GM21529 (cell line): ENCODE measurements at regions not wholly inside any gene's neighbourhood (a gene's known extent, or its start where the extent isn't known, plus 50 kb on each side); places are given as distances from the start of the nearest gene placed in this dataset.
"Not testable (repeated sequence)": the region's sequence is repeated elsewhere in the genome, so short reads cannot be mapped to it uniquely, and the experiment has no call there.

Source experiments
- ATAC-seq: cut with Tn5 transposase; IDR thresholded peaks from one replicate; pipeline ENCODE4 v1.9.1; 2021; ENCODE audit not compliant: unreplicated experiment

- not testable (repeated sequence) for ATAC-seq
Observed at GRCh38 chr16:29222008-29222407, 184.5 kb downstream of the NPIPB11 start.

GRCh38 chr16:29221281-29221955 is 185.1 kb downstream of the NPIPB11 start:
- not testable (repeated sequence) for ATAC-seq

- not testable (repeated sequence) for ATAC-seq
Observed at GRCh38 chr16:29220647-29221191, 185.8 kb downstream of the NPIPB11 start.

DNA sequence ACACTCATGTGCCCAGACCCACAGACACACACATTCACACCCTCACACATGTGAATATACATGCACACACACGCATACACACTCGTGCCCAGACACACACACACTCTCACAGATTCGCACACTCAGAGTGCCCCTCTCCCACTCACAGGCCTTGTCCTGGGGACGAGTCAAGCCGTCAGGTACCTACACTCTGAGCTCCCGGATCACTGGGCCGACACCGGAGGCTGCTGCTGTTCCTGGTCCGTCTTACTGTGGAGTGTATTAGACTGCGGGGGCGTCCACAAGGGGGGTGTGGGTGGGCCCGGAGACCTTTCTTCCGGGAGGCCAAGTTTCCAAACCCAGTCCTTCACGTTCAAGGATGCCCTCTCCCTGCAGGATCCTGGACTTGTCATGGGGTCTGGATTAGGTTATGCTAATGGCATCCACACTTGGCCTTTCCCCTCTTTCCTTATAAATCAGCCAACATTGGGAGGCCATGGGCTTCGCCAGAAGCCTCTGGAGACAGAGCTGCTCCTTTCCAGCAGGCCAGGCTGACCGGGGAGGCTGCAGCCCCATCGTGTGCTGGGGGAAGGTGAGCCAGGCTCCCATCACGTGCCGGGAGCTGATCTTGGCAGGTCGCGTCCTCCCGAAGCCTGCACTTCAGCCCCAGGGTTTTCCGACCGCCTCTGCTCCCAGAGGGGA is 186.4 kb downstream of the NPIPB11 start:
- not testable (repeated sequence) for ATAC-seq

GRCh38 chr16:29219562-29219961 is 186.9 kb downstream of the NPIPB11 start:
- not testable (repeated sequence) for ATAC-seq

GRCh38 chr16:29218649-29219048 is 187.9 kb downstream of the NPIPB11 start:
- ATAC-seq = not testable (repeated sequence)

- not testable (repeated sequence) for ATAC-seq
Observed at GRCh38 chr16:29218171-29218570, 188.3 kb downstream of the NPIPB11 start.

DNA sequence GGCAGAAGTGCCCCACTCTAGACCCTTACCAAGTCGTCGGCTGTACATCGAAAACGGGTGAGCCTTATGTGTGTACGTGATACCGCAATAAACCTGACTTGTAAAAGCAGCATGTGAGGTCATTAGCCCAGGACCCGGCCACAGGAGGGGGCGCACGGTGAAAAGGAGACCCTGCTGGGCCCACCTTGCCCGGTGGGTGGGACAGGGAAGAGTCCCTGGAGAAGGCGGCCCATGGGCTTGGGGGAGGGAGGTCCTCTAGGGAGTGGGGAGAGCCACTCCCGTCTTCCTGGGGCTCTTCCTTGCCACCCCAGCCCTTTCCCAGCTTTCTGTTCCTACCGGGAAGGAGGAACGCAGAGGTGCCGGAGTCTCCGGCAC is 188.8 kb downstream of the NPIPB11 start:
- ATAC-seq = not testable (repeated sequence)

DNA sequence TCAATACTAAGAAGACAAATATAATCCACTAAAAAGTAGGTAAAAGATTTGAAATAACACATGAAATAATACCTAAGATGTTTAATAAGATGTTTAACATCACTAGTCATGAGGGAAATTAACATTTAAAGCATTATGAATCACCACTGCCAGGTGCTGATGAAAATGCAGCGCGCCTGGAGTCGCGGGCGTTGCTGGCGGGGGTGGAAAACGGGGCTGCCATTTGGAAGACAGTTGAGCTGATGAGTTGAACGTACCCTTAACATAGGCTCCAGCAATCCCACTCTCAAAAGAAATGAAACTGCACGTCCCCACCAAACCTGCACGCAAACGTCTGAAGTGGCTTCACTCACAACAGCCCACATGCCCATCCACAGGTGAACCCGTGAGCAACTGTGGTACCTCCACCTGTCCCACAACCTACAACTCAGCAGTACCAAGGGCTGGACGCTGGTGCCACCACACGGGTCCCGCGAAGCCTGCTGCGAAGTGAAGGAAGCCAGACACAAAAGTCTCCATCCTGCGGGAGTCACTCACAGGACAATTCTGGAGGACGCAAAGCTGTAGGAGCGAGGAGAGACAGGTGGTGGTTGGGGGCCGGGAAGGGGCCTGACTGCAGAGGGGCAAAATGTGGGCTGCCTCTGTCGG is 189.3 kb downstream of the NPIPB11 start:
- not testable (repeated sequence) for ATAC-seq

DNA sequence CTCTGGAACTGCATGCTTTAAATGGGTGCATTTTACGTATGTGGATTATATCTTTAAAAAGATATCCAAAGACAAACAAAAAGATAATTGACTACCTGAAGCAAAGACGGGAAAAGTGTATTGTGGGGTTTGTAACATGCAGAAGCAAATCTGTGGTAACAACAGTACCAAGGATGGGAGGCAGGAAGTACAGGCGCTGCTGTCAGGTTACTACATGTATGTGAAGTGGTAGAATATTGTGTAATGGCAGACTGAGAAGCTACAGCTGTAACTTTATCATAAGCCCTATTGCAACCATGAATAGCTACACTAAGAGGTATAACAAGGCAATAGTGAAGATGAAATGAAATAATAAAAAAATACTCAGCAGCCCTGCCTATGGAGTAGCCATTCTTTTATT is 192.7 kb downstream of the NPIPB11 start:
- not testable (repeated sequence) for ATAC-seq

DNA sequence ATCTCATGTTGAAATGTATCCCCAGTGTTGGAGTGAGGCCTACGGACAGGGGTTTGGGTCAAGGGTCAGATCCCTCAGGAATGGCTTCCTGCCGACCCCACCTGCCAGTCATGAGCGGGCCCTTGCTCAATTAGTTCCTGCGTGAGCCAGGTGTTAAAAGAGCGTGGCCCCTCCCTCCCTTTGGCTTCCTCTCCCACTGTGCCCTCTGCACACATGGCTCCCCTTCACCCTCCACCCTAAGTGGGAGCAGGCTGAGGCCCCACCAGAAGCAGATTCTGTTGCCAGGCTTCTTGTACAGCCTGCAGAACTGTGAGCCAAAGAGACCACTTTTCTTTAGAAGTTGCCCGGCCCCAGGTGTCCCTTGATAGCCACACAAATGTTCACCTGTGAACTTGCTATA is 193.3 kb downstream of the NPIPB11 start:
- not testable (repeated sequence) for ATAC-seq

- ATAC-seq = not testable (repeated sequence)
Observed at GRCh38 chr16:29212084-29213027, 194.2 kb downstream of the NPIPB11 start.

- ATAC-seq = not testable (repeated sequence)
Observed at GRCh38 chr16:29211456-29211855, 195.1 kb downstream of the NPIPB11 start.

GRCh38 chr16:29210299-29211150 is 196.0 kb downstream of the NPIPB11 start:
- not testable (repeated sequence) for ATAC-seq

DNA sequence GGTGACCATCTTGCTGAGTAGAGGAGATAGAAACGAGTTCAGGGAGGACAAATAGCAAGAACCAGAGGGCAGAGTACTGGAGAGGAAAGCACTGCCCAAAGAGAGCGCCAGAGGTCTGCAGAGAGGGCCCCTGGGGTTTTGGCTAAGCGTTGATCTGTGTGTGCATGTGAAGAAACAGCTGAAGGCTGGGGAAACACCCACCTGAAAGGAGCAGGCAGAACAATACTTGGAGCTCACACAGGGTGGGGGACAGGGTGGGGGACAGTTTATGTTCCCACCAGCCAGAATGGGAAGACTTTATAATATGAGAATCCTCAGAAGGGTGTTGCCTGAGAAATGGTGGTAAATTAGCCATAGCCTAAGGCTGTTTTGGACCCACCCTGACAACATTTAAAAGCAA is 200.4 kb downstream of the NPIPB11 start:
- not testable (repeated sequence) for ATAC-seq

GRCh38 chr16:29205151-29205550 is 201.4 kb downstream of the NPIPB11 start:
- ATAC-seq = not testable (repeated sequence)

DNA sequence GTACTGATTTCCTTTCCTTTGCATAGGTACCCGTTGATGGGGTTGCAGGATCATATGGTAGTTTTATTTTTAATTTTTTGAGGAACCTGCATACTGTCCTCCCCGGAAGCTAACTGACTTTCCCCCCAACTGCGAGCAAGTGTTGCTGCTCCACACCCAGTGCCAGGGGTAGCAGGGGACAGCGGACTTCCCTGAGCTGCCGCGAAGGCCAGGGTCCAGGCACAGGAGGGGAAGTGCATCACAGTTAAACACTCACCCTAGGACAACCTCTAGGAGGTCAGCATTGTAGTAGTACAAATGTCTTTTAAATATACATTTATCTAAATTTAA is 201.7 kb downstream of the NPIPB11 start:
- ATAC-seq = no peak

DNA sequence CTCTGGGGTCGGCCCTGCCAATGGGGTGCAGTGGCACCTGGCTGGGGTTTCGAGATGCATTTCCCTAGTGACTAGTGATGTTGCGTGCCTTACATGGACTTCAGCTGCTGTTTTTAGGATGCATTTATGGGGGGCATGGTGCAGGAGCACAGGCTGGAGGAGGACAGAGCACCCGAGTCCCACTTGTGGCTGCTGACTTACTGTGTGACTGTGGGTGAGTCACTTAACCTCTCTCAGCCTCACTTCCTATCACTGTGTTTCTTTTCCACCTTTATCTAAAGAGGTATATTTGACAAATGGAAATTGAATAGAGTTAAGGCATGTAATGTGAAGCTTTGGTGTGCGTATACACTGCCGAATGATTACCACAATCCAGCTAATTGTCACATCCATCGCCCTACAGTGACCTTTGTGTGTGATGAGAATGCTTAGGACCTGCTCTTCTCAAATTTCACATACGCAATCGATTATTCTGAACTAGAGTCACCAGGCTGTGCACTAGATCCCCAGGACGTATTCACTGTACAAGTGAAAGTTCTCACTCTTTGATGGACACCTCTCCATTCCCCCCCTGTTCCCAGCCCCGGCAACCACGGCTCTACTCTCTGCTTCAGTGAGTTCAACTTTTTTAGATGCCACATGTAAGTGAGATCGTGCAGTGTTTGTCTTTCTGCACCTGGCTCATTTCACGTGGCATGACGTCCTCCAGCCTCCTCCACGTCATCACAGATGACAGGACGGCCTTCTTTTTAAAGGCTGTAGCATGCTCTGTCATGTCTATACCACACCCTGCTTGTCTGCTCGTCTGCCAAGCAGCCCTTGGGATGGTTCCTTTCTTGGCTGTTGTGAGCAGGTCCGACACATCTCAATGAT is 202.3 kb downstream of the NPIPB11 start:
- ATAC-seq = not testable (repeated sequence)
